Sigmoid colon (tissue), 4 donors: ENCODE measurements at regions not wholly inside any gene's neighbourhood (a gene's known extent, or its start where the extent isn't known, plus 50 kb on each side); places are given as distances from the start of the nearest gene placed in this dataset.

Source experiments
- POLR2A ChIP-seq, 2 donors: fragments of 450-650 bp; IDR thresholded peaks; one replicate each; pipeline ENCODE4 v1.6.1; 2016; ENCODE audit warnings: antibody characterized with exemption in 2 of 2, mild to moderate bottlenecking in 2 of 2, moderate library complexity in 2 of 2
- POLR2AphosphoS5 ChIP-seq, 4 donors: sonication (generic); formaldehyde crosslinking; IDR thresholded peaks; one replicate each; pipeline ENCODE4 v1.6.1; 2017; ENCODE audit warnings: antibody characterized with exemption in 4 of 4
- TF ChIP-seq, protein P1 (sequence below), 4 experiments: fragments of 450-650 bp in 3 of 4; fragments of 200-600 bp in 1 of 4; IDR thresholded peaks; one replicate each; pipeline ENCODE4 v1.5.1; 2016 to 2019; ENCODE audit warnings: antibody characterized with exemption in 4 of 4, mild to moderate bottlenecking in 3 of 4, moderate library complexity in 2 of 4

DNA sequence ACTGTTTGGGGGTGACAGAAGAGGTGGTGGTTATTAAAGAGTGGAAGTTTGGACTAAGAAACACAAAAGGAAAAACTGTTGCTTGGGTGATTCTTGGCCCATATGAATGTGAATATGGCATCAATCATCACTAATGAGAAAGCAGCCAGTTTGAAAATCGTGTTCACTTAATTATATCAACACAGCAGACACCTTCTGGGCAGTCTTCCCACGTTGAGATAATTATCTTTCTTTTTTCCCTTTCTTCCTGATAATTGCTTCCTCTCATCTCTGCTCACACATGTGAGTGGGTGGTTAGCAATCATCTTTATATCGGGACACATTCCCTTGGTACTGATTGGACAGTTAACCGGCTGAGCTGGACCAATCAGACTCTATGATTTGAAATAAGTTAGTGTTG is 539.7 kb downstream of the AACS start:
- TF ChIP-seq POLR2A (IDR thresholded peaks at IDR 0.05): no peak
- TF ChIP-seq, protein P1, sequence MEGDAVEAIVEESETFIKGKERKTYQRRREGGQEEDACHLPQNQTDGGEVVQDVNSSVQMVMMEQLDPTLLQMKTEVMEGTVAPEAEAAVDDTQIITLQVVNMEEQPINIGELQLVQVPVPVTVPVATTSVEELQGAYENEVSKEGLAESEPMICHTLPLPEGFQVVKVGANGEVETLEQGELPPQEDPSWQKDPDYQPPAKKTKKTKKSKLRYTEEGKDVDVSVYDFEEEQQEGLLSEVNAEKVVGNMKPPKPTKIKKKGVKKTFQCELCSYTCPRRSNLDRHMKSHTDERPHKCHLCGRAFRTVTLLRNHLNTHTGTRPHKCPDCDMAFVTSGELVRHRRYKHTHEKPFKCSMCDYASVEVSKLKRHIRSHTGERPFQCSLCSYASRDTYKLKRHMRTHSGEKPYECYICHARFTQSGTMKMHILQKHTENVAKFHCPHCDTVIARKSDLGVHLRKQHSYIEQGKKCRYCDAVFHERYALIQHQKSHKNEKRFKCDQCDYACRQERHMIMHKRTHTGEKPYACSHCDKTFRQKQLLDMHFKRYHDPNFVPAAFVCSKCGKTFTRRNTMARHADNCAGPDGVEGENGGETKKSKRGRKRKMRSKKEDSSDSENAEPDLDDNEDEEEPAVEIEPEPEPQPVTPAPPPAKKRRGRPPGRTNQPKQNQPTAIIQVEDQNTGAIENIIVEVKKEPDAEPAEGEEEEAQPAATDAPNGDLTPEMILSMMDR (IDR thresholded peaks at IDR 0.05): no peak
- TF ChIP-seq POLR2AphosphoS5 (IDR thresholded peaks at IDR 0.05): no peak
